Kidney epithelial cell (primary cell): ENCODE measurements at regions not wholly inside any gene's neighbourhood (a gene's known extent, or its start where the extent isn't known, plus 50 kb on each side); places are given as distances from the start of the nearest gene placed in this dataset.

Experiments
- DNase-seq: peaks from one replicate; pipeline ENCODE4 v3.0.0-alpha.2; 2010; ENCODE audit warnings: low read depth
- H3K27me3 ChIP-seq: 2 replicates; pipeline ENCODE4 v1.6.0; 2011; ENCODE audit warnings: low read length; ENCODE audit not compliant: control insufficient read depth, insufficient read depth
- H3K36me3 ChIP-seq: 2 replicates; pipeline ENCODE4 v1.5.1; 2011; ENCODE audit warnings: low read length; ENCODE audit not compliant: control insufficient read depth, insufficient read depth
- H3K4me3 ChIP-seq: 2 replicates; pipeline ENCODE4 v1.5.1; 2011; ENCODE audit warnings: low read depth, mild to moderate bottlenecking, control low read depth, low read length
- CTCF ChIP-seq: IDR thresholded peaks from 2 replicates; pipeline ENCODE4 v1.5.1; 2011; ENCODE audit warnings: mild to moderate bottlenecking, moderate library complexity, low read length, control low read depth, inconsistent platforms; ENCODE audit not compliant: insufficient read depth, poor library complexity, severe bottlenecking

- no peak for DNase-seq
- no peaks in the 10 kb centered on the region for H3K27me3 ChIP-seq
- TF ChIP-seq CTCF, result no peak
- H3K4me3 ChIP-seq, result no peak overlapping the region
- H3K36me3 ChIP-seq, result no peaks in the 10 kb centered on the region
These were observed 75.2 kb upstream of the SLC14A2 start for GRCh38 chr18:45540125-45540524.

- no peak for TF ChIP-seq CTCF
- Histone ChIP-seq H3K36me3 (no peaks in the 10 kb centered on the region), H3K4me3 (no peak overlapping the region), H3K27me3 (no peaks in the 10 kb centered on the region)
- DNase-seq, result no peak
These were observed 73.9 kb upstream of the SLC14A2 start for GRCh38 chr18:45541421-45541820.

- no peaks in the 10 kb centered on the region for H3K36me3 ChIP-seq
- no peak overlapping the region for H3K4me3 ChIP-seq
- no peak for TF ChIP-seq CTCF
- no peak for DNase-seq
- H3K27me3 ChIP-seq, result no peaks in the 10 kb centered on the region
These were observed 73.2 kb upstream of the SLC14A2 start for GRCh38 chr18:45542043-45542442.

GRCh38 chr18:45547910-45548309, 67.4 kb upstream of the SLC14A2 start:
- H3K36me3 ChIP-seq, result no peaks in the 10 kb centered on the region
- DNase-seq, result no peak
- no peak for TF ChIP-seq CTCF
- H3K4me3 ChIP-seq, result no peak overlapping the region
- peaks cover 7% of the 10 kb centered on the region for H3K27me3 ChIP-seq

- DNase-seq, result no peak
- Histone ChIP-seq H3K36me3 (no peaks in the 10 kb centered on the region), H3K27me3 (peaks cover 7% of the 10 kb centered on the region), H3K4me3 (no peak overlapping the region)
- no peak for TF ChIP-seq CTCF
These were observed 66.7 kb upstream of the SLC14A2 start for GRCh38 chr18:45548614-45549013.

GRCh38 chr18:45549290-45549689, 66.0 kb upstream of the SLC14A2 start:
- Histone ChIP-seq H3K4me3 (no peak overlapping the region), H3K36me3 (no peaks in the 10 kb centered on the region), H3K27me3 (peaks cover 7% of the 10 kb centered on the region)
- no peak for DNase-seq
- no peak for TF ChIP-seq CTCF
